Gastroesophageal sphincter (tissue), 3 donors: ENCODE measurements at regions not wholly inside any gene's neighbourhood (a gene's known extent, or its start where the extent isn't known, plus 50 kb on each side); places are given as distances from the start of the nearest gene placed in this dataset.

Experiments
- CTCF ChIP-seq, 4 experiments: fragments of 200-600 bp in 2 of 4; fragments of 450-650 bp in 2 of 4; sonication (generic) in 1 of 4; IDR thresholded peaks; one replicate each; pipeline ENCODE4 v1.5.1; 2017 to 2019; ENCODE audit warnings: antibody characterized with exemption in 4 of 4, mild to moderate bottlenecking in 2 of 4, moderate library complexity in 2 of 4
- EP300 ChIP-seq: sonication (generic); formaldehyde crosslinking; IDR thresholded peaks from one replicate; pipeline ENCODE4 v1.6.1; 2017; ENCODE audit warnings: antibody characterized with exemption, mild to moderate bottlenecking
- POLR2A ChIP-seq, 2 donors: fragments of 450-650 bp; IDR thresholded peaks; one replicate each; pipeline ENCODE4 v1.6.1; 2017; ENCODE audit warnings: antibody characterized with exemption in 2 of 2, mild to moderate bottlenecking in 2 of 2, moderate library complexity in 1 of 2

- no peak for TF ChIP-seq CTCF (IDR thresholded peaks at IDR 0.05)
- TF ChIP-seq EP300: no peak
- TF ChIP-seq POLR2A (IDR thresholded peaks at IDR 0.05): no peak
These were observed 663.9 kb upstream of the LRRTM1 start for GRCh38 chr2:80968450-80968849.
